ENCODE measurements at regions not wholly inside any gene's neighbourhood (a gene's known extent, or its start where the extent isn't known, plus 50 kb on each side); places are given as distances from the start of the nearest gene placed in this dataset.

DNA sequence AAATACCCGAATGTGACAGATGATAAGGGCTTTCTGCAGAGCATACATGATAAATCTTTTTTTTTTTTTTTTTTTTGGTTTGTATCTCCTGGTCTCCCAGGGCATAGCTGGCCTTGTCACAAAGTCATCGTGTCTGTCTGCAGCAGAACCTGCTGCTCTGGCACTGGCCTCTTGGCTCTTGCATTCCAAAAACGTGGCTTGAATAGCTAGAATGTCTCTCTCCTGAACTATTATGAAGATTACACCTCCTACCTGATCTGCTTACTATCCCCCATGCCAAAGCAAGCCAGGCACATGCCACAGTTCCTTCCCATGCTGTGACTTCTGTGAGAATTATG, 50.4 kb upstream of the SCRG1 start:
- TF ChIP-seq, protein P1, sequence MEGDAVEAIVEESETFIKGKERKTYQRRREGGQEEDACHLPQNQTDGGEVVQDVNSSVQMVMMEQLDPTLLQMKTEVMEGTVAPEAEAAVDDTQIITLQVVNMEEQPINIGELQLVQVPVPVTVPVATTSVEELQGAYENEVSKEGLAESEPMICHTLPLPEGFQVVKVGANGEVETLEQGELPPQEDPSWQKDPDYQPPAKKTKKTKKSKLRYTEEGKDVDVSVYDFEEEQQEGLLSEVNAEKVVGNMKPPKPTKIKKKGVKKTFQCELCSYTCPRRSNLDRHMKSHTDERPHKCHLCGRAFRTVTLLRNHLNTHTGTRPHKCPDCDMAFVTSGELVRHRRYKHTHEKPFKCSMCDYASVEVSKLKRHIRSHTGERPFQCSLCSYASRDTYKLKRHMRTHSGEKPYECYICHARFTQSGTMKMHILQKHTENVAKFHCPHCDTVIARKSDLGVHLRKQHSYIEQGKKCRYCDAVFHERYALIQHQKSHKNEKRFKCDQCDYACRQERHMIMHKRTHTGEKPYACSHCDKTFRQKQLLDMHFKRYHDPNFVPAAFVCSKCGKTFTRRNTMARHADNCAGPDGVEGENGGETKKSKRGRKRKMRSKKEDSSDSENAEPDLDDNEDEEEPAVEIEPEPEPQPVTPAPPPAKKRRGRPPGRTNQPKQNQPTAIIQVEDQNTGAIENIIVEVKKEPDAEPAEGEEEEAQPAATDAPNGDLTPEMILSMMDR (IDR thresholded peaks at IDR 0.05), result no peak
- no peak for DNase-seq
- intact Hi-C loops (cut with DNase I), result no loop called here
- no peak overlapping the region for H3K4me3 ChIP-seq
- ATAC-seq, result no peak
- H3K27me3 ChIP-seq, result no peaks in the 10 kb centered on the region
- H3K27ac ChIP-seq, result no peak overlapping the region
- H3K4me1 ChIP-seq, result no peaks in the 10 kb centered on the region
- no peaks in the 10 kb centered on the region for H3K36me3 ChIP-seq
- H3K9me3 ChIP-seq, result no peaks in the 10 kb centered on the region

DNA sequence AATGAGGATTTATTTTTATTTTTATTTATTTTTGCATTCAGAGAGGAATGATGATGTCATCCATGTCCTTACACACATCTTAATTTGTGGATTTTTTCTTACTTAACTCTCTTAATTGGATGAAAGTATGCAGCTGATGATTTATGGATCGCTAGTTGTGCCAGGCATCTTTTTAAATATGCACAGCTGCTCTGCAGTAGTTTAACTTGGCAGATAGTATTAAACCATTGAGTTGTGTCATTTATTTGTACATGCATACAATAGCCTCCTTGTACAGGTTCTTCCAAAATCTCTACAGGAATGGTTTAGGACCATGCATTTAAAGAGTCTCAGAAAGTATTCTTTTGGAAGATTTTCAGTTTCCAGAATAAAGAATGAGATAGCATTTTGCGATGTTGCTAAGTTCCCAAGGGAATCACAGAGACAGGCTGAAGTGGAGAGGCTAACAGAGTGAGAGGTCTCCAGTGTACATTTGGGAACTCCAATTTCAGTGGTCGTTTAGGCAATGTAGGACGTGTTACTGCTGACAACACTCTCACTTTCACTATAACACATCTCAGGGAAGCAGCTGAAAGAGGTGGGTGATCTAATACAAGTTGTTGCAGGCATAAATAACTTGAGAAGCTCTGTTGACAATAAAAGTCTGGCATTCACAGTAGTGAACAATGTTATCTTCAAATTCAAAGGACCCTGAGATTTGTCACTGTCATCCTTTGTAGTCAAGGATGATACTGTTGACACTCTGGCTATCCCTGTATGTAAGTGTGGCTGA, 49.9 kb upstream of the SCRG1 start:
- DNase-seq (peak in 1 of 4 donors; percentile 7), ATAC-seq (no peak)
- H3K4me3 ChIP-seq, result no peak overlapping the region
- H3K36me3 ChIP-seq, result no peaks in the 10 kb centered on the region
- intact Hi-C loops (cut with DNase I), result no loop called here
- TF ChIP-seq, protein P1 (IDR thresholded peaks at IDR 0.05), result no peak
- no peak overlapping the region for H3K27ac ChIP-seq
- H3K4me1 ChIP-seq, result no peaks in the 10 kb centered on the region
- H3K9me3 ChIP-seq, result no peaks in the 10 kb centered on the region
- H3K27me3 ChIP-seq, result no peaks in the 10 kb centered on the region

Measured in left lung (tissue), 4 donors.